PC-9 (cell line): ENCODE measurements at regions not wholly inside any gene's neighbourhood (a gene's known extent, or its start where the extent isn't known, plus 50 kb on each side); places are given as distances from the start of the nearest gene placed in this dataset.

Source experiments
- BruUV-seq: library from RNA; stranded (reverse); fragments of 400-500 nt; replicated peaks from 2 replicates; lab custom pipeline; 2021; lab: Mats Ljungman, UMichigan
- CTCF ChIA-PET: fragments of 300-600 bp; sonication (Branson Sonifier 250); formaldehyde crosslinking; loops from one replicate; lab custom pipeline; 2022; ENCODE audit warnings: antibody characterized with exemption; lab: Charles Lee
- POLR2A ChIA-PET: fragments of 300-600 bp; sonication (Branson Sonifier 250); formaldehyde crosslinking; loops from one replicate; lab custom pipeline; 2022; ENCODE audit warnings: antibody characterized with exemption; ENCODE audit not compliant: unreplicated experiment; lab: Charles Lee
- DNase-seq, 2 experiments: peaks; one replicate each; pipeline versions ENCODE4 v3.0.0 to v3.0.0-alpha.2; 2015 to 2022; ENCODE audit warnings: mixed read lengths in 1 of 2
- H2AFZ ChIP-seq: fragments of 200-600 bp; sonication (generic); 2 replicates; pipeline ENCODE4 v1.8.1; 2017; ENCODE audit warnings: antibody characterized with exemption
- H3F3A ChIP-seq: fragments of 200-600 bp; sonication (generic); 2 replicates; pipeline ENCODE4 v1.8.1; 2017; ENCODE audit warnings: antibody characterized with exemption, mild to moderate bottlenecking, low read depth; ENCODE audit not compliant: insufficient read depth
- H3K27ac ChIP-seq: fragments of 200-600 bp; sonication (generic); 2 replicates; pipeline ENCODE4 v1.6.1; 2016; ENCODE audit warnings: mixed run types
- H3K27me3 ChIP-seq: fragments of 200-600 bp; sonication (generic); 2 replicates; pipeline ENCODE4 v1.6.1; 2016; ENCODE audit warnings: low read depth, mixed run types; ENCODE audit not compliant: insufficient read depth
- H3K36me3 ChIP-seq: fragments of 200-600 bp; sonication (generic); 2 replicates; pipeline ENCODE4 v1.6.1; 2016; ENCODE audit warnings: low read depth, mixed run types
- H3K4me1 ChIP-seq: fragments of 200-600 bp; sonication (generic); replicated peaks from 2 replicates; pipeline ENCODE4 v1.6.1; 2016; ENCODE audit warnings: mixed run types; ENCODE audit not compliant: insufficient read depth
- H3K4me2 ChIP-seq: fragments of 200-600 bp; sonication (generic); 2 replicates; pipeline ENCODE4 v1.6.1; 2017; ENCODE audit warnings: mixed run types
- H3K4me3 ChIP-seq: fragments of 200-600 bp; sonication (generic); 2 replicates; pipeline ENCODE4 v1.6.1; 2016; ENCODE audit warnings: mixed run types
- H3K79me2 ChIP-seq: fragments of 200-600 bp; sonication (generic); 2 replicates; pipeline ENCODE4 v1.6.1; 2017; ENCODE audit warnings: low read depth, mixed run types
- H3K9me2 ChIP-seq: fragments of 200-600 bp; sonication (generic); 2 replicates; pipeline ENCODE4 v1.8.1; 2017; ENCODE audit warnings: mild to moderate bottlenecking; ENCODE audit not compliant: insufficient read depth
- H3K9me3 ChIP-seq: fragments of 200-600 bp; sonication (generic); 2 replicates; pipeline ENCODE4 v1.8.1; 2016; ENCODE audit warnings: low read depth; ENCODE audit not compliant: insufficient read depth
- H4K20me1 ChIP-seq: fragments of 200-600 bp; sonication (generic); 2 replicates; pipeline ENCODE4 v1.8.1; 2017; ENCODE audit not compliant: insufficient read depth
- EZH2 ChIP-seq: fragments of 200-600 bp; sonication (generic); IDR thresholded peaks from 2 replicates; pipeline ENCODE4 v1.8.0; 2017; ENCODE audit warnings: antibody characterized with exemption, low read depth
- intact Hi-C: fragments of 100-400 bp; cut with micrococcal nuclease; formaldehyde crosslinking; loops from one replicate; pipeline ENCODE4 v1.10.0; 2022; ENCODE audit not compliant: unreplicated experiment
- TF ChIP-seq, protein P1 (sequence below): fragments of 200-600 bp; sonication (generic); conservative IDR thresholded peaks from 2 replicates; pipeline ENCODE4 v1.6.1; 2017; ENCODE audit warnings: mixed run types, antibody characterized with exemption, mild to moderate bottlenecking, moderate library complexity

DNA sequence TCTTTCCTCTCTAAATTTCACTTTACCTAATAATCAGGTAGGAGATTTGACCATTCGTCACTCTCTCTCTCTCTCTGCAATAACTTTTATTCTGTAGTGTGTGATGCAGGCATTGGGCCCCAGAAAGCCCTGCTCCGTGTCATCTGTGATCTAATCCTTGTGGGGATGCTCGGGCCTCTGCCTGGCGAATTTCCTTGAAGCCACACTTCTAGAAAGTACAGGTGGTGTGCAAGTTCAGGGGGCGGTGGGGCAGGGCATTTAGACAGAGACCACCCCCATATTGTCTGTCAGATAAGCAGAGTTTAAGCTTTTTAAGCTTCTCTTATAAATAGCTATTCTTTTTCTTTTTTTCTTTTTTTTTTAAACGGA lies 53.4 kb upstream of the GPR12 start:
- Histone ChIP-seq H3F3A (no peaks in the 10 kb centered on the region), H3K4me1 (no peaks in the 10 kb centered on the region), H4K20me1 (no peaks in the 10 kb centered on the region), H2AFZ (no peak overlapping the region), H3K27ac (no peak overlapping the region), H3K4me2 (no peak overlapping the region), H3K9me3 (no peaks in the 10 kb centered on the region), H3K36me3 (no peaks in the 10 kb centered on the region), H3K9me2 (no peaks in the 10 kb centered on the region), H3K79me2 (no peaks in the 10 kb centered on the region), H3K4me3 (no peak overlapping the region), H3K27me3 (peaks cover 59% of the 10 kb centered on the region)
- ChIA-PET CTCF (no interaction called here), POLR2A (no interaction called here)
- BruUV-seq = no TSS peak
- DNase-seq = no peak
- intact Hi-C loops = no loop called here
- TF ChIP-seq, protein P1, sequence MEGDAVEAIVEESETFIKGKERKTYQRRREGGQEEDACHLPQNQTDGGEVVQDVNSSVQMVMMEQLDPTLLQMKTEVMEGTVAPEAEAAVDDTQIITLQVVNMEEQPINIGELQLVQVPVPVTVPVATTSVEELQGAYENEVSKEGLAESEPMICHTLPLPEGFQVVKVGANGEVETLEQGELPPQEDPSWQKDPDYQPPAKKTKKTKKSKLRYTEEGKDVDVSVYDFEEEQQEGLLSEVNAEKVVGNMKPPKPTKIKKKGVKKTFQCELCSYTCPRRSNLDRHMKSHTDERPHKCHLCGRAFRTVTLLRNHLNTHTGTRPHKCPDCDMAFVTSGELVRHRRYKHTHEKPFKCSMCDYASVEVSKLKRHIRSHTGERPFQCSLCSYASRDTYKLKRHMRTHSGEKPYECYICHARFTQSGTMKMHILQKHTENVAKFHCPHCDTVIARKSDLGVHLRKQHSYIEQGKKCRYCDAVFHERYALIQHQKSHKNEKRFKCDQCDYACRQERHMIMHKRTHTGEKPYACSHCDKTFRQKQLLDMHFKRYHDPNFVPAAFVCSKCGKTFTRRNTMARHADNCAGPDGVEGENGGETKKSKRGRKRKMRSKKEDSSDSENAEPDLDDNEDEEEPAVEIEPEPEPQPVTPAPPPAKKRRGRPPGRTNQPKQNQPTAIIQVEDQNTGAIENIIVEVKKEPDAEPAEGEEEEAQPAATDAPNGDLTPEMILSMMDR = no peak
- no peak for TF ChIP-seq EZH2

DNA sequence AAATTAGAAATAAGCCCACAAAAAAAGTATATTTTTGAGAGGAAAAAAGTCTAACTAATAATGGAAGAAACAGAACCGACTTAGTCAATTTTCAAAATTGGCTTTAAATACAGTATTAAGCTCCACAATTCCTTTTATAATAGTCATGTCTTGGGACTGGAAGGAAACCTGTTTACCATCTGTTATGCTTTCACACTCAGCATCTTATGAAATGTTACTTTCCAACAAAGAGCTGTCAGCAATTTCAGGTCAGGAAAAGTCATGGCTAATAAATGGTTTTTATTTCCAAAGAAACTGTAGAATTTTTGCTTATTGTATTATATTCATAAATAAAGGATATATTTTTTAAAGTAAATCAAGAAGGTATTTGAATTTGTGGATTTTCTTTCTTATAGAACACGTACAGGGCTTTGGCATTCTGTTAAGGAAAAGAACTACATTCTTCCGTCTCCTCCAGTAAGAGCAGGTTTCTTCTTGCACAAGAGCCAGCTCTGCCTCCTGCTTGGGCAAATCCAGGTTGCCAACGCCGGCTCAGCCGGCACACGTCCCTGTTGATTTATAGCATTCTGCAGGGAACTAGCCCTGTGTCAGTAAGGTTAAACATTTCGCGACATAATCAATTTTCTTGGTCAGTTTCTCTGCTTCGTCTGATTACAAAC lies 52.9 kb upstream of the GPR12 start:
- H3K27ac ChIP-seq = no peak overlapping the region
- no peaks in the 10 kb centered on the region for H4K20me1 ChIP-seq
- no peak for DNase-seq
- POLR2A ChIA-PET = no interaction called here
- no TSS peak for BruUV-seq
- CTCF ChIA-PET = no interaction called here
- no peak overlapping the region for H3K4me3 ChIP-seq
- intact Hi-C loops = no loop called here
- peaks cover 64% of the 10 kb centered on the region for H3K27me3 ChIP-seq
- no peak overlapping the region for H3K4me2 ChIP-seq
- H3K9me2 ChIP-seq = no peaks in the 10 kb centered on the region
- H3K36me3 ChIP-seq = no peaks in the 10 kb centered on the region
- H3K9me3 ChIP-seq = no peaks in the 10 kb centered on the region
- H3K79me2 ChIP-seq = no peaks in the 10 kb centered on the region
- no peaks in the 10 kb centered on the region for H3F3A ChIP-seq
- H3K4me1 ChIP-seq = no peaks in the 10 kb centered on the region
- no peak overlapping the region for H2AFZ ChIP-seq
- TF ChIP-seq, protein P1 = no peak
- no peak for TF ChIP-seq EZH2

DNA sequence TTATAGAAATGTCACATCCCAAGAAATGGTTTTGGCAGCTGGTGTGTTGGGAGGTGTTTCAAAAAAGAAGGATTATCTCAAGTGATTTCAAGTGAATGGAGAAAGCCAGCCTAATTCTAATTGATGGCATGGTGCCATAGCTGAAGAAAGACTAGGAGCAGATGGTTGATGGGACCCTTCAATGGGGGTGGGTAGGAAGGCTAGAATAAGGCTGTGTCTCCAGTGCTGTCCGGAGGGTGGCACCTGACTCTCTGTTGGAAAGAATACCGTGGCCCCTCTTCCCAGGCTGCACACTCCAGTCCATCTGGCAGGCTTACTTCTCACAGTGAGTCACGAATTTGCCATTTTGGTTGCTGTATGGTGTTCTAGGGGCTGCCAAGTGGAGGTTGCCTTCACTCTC lies 51.0 kb upstream of the GPR12 start:
- no peaks in the 10 kb centered on the region for H3K4me1 ChIP-seq
- TF ChIP-seq, protein P1 = no peak
- no peak for TF ChIP-seq EZH2
- no peak for DNase-seq
- ChIA-PET POLR2A (no interaction called here), CTCF (no interaction called here)
- H4K20me1 ChIP-seq = no peaks in the 10 kb centered on the region
- H3K9me2 ChIP-seq = no peaks in the 10 kb centered on the region
- H2AFZ ChIP-seq = no peak overlapping the region
- H3K9me3 ChIP-seq = no peaks in the 10 kb centered on the region
- H3K4me3 ChIP-seq = no peak overlapping the region
- no peaks in the 10 kb centered on the region for H3K79me2 ChIP-seq
- H3K36me3 ChIP-seq = no peaks in the 10 kb centered on the region
- no peak overlapping the region for H3K27ac ChIP-seq
- BruUV-seq = no TSS peak
- peaks cover 59% of the 10 kb centered on the region for H3K27me3 ChIP-seq
- H3K4me2 ChIP-seq = no peak overlapping the region
- H3F3A ChIP-seq = no peaks in the 10 kb centered on the region
- intact Hi-C loops = no loop called here
